Activated naive CD8-positive, alpha-beta T cell treated with anti-CD3 and anti-CD28 coated beads, Interleukin-2, amount 50 U/mL, for 24 hours (primary cell): ENCODE measurements at regions not wholly inside any gene's neighbourhood (a gene's known extent, or its start where the extent isn't known, plus 50 kb on each side); places are given as distances from the start of the nearest gene placed in this dataset.
A peak's percentile ranks its signal among the peaks of the same experiment; 100 is the strongest.

ENCODE experiments used
- ATAC-seq: fragments of 150-1000 bp; cut with Tn5 transposase; one replicate; pipeline ENCODE4 v1.10.0; 2021
- DNase-seq: peaks from one replicate; pipeline ENCODE4 v3.0.0; 2021
- H3K27ac Mint-ChIP-seq: one replicate; pipeline ENCODE4 v1.8.0; 2021; ENCODE audit warnings: mild to moderate bottlenecking, mixed read lengths
- H3K27me3 Mint-ChIP-seq: one replicate; pipeline ENCODE4 v1.8.0; 2021; ENCODE audit warnings: mixed read lengths
- H3K36me3 Mint-ChIP-seq: one replicate; pipeline ENCODE4 v1.8.0; 2021; ENCODE audit warnings: low read depth, mixed read lengths
- H3K4me1 Mint-ChIP-seq: one replicate; pipeline ENCODE4 v1.8.0; 2021; ENCODE audit warnings: mixed read lengths
- H3K4me3 Mint-ChIP-seq: one replicate; pipeline ENCODE4 v1.8.0; 2021; ENCODE audit warnings: mild to moderate bottlenecking, moderate library complexity, mixed read lengths
- H3K9me3 Mint-ChIP-seq: one replicate; pipeline ENCODE4 v1.8.0; 2021; ENCODE audit warnings: mixed read lengths

DNA sequence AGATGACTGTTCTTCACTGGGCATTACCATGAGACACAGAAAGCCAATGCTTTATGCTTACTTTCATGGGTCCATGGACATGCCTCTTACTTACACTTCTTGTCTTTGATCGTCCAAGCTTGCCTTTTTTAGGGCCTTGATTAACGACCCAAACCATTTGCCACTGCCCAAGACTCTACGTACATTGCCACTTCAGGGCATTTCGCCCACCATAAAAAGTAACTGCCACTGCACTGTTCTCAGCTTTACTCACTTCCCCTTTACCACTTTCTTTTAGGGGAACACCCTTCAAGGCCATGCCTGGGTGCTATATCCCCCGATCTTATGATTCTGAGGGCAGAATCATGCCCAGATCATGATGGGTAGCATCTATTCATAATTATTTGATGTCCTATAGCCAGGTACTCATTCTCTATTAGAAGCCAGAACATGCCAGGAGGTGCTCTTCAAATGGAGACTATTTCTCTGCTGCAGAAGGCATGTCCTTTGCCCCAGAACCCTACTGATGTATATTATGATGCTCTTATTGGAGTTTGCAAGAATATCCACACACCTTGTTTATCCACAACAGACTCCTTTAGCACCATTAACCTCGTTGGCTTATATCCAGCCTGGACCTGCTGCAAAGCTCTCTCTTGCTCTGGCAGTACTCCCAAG is 64.1 kb upstream of the RAD23B start:
- ATAC-seq, result no peak
- no peak overlapping the region for H3K27ac Mint-ChIP-seq
- H3K4me1 Mint-ChIP-seq, result peaks cover 25% of the 10 kb centered on the region
- H3K27me3 Mint-ChIP-seq, result peaks cover 3% of the 10 kb centered on the region
- no peaks in the 10 kb centered on the region for H3K36me3 Mint-ChIP-seq
- no peak overlapping the region for H3K4me3 Mint-ChIP-seq
- DNase-seq, result no peak
- no peaks in the 10 kb centered on the region for H3K9me3 Mint-ChIP-seq

- Mint-ChIP-seq H3K4me1 (peaks cover 21% of the 10 kb centered on the region), H3K27me3 (peaks cover 3% of the 10 kb centered on the region), H3K36me3 (no peaks in the 10 kb centered on the region), H3K27ac (no peak overlapping the region), H3K4me3 (no peak overlapping the region), H3K9me3 (no peaks in the 10 kb centered on the region)
- DNase-seq (no peak), ATAC-seq (peak; percentile 60)
These were observed 63.5 kb upstream of the RAD23B start for GRCh38 chr9:107219486-107220077.

GRCh38 chr9:107221321-107221720 is 61.8 kb upstream of the RAD23B start:
- Mint-ChIP-seq H3K9me3 (no peaks in the 10 kb centered on the region), H3K27ac (no peak overlapping the region), H3K4me1 (peaks cover 16% of the 10 kb centered on the region), H3K27me3 (peaks cover 6% of the 10 kb centered on the region), H3K4me3 (no peak overlapping the region), H3K36me3 (no peaks in the 10 kb centered on the region)
- DNase-seq (no peak), ATAC-seq (no peak)

DNA sequence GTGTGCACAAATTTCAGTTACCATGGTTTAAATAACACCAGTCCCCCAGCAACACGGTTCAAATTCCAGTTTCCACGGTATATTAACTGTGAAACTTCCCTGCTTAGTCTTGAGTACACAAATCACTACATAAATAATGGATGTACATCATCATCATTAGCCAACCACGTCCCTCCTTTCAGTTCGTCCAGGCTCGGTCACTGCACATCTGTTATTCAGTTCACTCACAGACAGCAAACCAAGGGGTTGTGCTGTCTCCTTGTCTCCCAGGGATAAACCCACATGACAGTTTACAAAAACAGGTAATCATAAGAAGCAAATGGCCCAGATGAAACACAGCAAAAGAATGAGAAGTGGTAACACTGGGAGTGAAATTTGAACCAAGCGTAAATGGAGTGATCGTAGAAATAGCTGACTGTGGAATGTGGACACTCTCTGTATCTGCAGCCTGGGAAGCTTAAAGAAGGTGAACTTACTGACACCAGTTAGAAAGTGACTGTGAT is 61.0 kb upstream of the RAD23B start:
- no peaks in the 10 kb centered on the region for H3K36me3 Mint-ChIP-seq
- H3K4me1 Mint-ChIP-seq, result peaks cover 16% of the 10 kb centered on the region
- H3K27ac Mint-ChIP-seq, result no peak overlapping the region
- peaks cover 12% of the 10 kb centered on the region for H3K27me3 Mint-ChIP-seq
- ATAC-seq (no peak), DNase-seq (no peak)
- no peak overlapping the region for H3K4me3 Mint-ChIP-seq
- H3K9me3 Mint-ChIP-seq, result no peaks in the 10 kb centered on the region

DNA sequence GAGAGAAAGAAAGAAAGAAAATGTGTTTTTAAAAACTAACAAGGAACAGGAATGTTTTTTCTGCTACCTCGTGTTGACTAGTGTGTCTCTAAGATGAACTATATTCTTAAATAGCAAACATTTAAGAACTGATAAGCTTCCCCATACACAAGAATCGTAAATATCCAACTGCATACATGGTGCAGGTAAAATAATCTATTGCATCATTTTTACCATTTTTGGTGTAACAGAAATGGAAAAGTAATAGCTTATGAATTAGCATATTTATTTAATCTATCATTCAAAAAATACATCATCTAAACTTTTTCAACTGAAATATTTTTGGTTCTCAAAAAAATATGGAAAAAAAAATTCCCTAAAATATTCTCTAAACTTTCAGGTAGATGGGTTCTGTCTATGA is 59.7 kb upstream of the RAD23B start:
- H3K9me3 Mint-ChIP-seq, result no peaks in the 10 kb centered on the region
- H3K4me1 Mint-ChIP-seq, result peaks cover 16% of the 10 kb centered on the region
- H3K4me3 Mint-ChIP-seq, result no peak overlapping the region
- H3K27me3 Mint-ChIP-seq, result peaks cover 20% of the 10 kb centered on the region
- DNase-seq (no peak), ATAC-seq (no peak)
- no peak overlapping the region for H3K27ac Mint-ChIP-seq
- H3K36me3 Mint-ChIP-seq, result no peaks in the 10 kb centered on the region

DNA sequence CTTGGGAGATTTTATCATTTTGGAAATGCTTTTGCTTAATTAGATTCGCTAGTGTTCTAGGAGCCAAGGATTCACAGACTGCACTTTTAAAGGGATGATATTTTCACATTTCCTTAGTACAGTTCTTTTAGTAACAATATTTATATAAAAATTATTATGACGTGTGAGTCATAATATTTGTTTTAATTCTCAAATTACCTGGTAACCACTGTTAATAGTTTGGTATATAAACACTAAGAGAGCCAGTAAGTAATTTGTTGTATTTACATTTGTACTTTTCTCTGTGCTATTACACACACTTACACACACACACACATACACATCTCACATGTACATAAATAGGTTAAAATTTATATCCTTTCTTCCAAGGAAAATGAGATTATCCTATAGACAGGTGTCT is 58.8 kb upstream of the RAD23B start:
- no peak for ATAC-seq
- Mint-ChIP-seq H3K4me3 (no peak overlapping the region), H3K36me3 (no peaks in the 10 kb centered on the region), H3K27ac (no peak overlapping the region), H3K27me3 (peaks cover 26% of the 10 kb centered on the region), H3K9me3 (no peaks in the 10 kb centered on the region), H3K4me1 (peaks cover 8% of the 10 kb centered on the region)
- DNase-seq, result no peak

GRCh38 chr9:107226421-107226820 is 56.7 kb upstream of the RAD23B start:
- H3K27ac Mint-ChIP-seq, result no peak overlapping the region
- DNase-seq, result no peak
- H3K27me3 Mint-ChIP-seq, result peaks cover 45% of the 10 kb centered on the region
- H3K4me1 Mint-ChIP-seq, result no peaks in the 10 kb centered on the region
- no peak for ATAC-seq
- H3K9me3 Mint-ChIP-seq, result no peaks in the 10 kb centered on the region
- no peaks in the 10 kb centered on the region for H3K36me3 Mint-ChIP-seq
- H3K4me3 Mint-ChIP-seq, result no peak overlapping the region

DNA sequence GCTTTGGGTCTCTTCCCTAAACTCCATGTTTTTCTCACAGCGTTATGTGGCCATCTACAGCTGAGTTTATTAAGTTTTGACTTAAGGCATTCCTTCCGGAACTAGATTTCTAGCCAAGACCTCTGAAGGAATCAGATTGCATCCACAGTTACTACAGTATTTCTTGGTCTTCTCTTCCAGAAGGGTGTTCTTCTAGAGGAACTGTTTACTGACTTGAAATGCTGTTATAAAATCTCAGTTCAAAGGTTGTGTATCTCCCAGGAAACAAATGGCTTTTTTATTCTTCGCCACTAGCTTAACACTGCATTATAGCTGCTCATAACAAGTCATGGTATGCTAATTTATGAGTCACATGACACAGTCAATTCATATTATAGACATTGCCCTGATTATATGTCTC is 55.3 kb upstream of the RAD23B start:
- H3K4me1 Mint-ChIP-seq, result no peaks in the 10 kb centered on the region
- H3K36me3 Mint-ChIP-seq, result no peaks in the 10 kb centered on the region
- no peak overlapping the region for H3K4me3 Mint-ChIP-seq
- H3K27ac Mint-ChIP-seq, result no peak overlapping the region
- H3K9me3 Mint-ChIP-seq, result no peaks in the 10 kb centered on the region
- DNase-seq (no peak), ATAC-seq (no peak)
- H3K27me3 Mint-ChIP-seq, result peaks cover 51% of the 10 kb centered on the region

DNA sequence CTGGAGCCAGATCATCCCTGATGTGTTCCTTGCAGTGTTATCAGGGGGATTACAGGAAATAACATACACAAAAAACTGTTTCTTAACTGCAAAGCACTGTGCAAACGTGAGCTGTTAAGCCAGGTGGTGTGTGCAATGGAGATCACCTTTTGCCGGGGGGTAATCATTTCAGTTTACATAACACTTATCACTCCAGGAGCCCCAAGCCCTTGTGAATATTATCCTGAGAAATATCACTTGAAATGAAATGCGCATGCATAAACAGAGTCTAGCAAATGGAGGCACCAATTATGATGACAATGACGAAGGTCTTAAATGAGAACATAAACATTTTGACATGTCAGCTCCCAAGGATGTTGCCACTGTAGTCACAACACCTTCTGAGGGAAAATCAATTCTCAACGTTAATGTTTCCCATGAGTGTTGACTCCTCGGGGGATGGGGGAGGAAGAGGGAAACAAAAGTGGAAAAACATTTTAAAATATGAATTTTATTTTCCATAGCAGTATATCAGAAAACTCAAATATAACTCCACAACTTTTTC is 54.5 kb upstream of the RAD23B start:
- H3K36me3 Mint-ChIP-seq, result no peaks in the 10 kb centered on the region
- ATAC-seq (no peak), DNase-seq (no peak)
- no peaks in the 10 kb centered on the region for H3K9me3 Mint-ChIP-seq
- H3K27ac Mint-ChIP-seq, result no peak overlapping the region
- H3K27me3 Mint-ChIP-seq, result peaks cover 54% of the 10 kb centered on the region
- no peak overlapping the region for H3K4me3 Mint-ChIP-seq
- no peaks in the 10 kb centered on the region for H3K4me1 Mint-ChIP-seq

DNA sequence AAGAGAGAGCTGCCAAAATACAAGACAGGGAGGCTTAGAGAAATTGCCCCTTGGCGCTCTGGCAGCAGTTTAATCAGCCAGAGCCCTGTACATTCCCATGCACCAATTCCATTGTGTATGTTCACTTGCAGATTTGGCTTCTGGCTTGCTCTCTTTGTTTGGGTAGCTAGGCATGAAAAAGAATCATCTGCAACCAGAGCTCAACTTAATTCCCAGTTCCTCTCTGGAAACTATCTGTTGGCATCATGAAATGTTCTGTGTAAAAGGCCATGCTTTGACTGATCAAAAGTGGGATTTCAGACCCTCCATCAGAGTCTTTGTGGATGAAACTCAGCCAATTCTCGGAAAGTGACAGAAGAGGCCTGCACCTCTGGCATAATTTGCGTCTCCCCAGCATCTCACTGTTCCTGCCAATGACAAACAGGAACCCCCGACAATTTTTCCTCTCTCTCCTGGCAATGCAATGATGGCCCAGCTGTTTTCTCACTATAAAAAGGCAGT is 53.8 kb upstream of the RAD23B start:
- H3K4me3 Mint-ChIP-seq, result no peak overlapping the region
- ATAC-seq (no peak), DNase-seq (no peak)
- peaks cover 55% of the 10 kb centered on the region for H3K27me3 Mint-ChIP-seq
- no peak overlapping the region for H3K27ac Mint-ChIP-seq
- no peaks in the 10 kb centered on the region for H3K9me3 Mint-ChIP-seq
- no peaks in the 10 kb centered on the region for H3K4me1 Mint-ChIP-seq
- H3K36me3 Mint-ChIP-seq, result no peaks in the 10 kb centered on the region
